GM21717 (cell line): ENCODE measurements at regions not wholly inside any gene's neighbourhood (a gene's known extent, or its start where the extent isn't known, plus 50 kb on each side); places are given as distances from the start of the nearest gene placed in this dataset.
"Not testable (repeated sequence)": the region's sequence is repeated elsewhere in the genome, so short reads cannot be mapped to it uniquely, and the experiment has no call there.

Experiments
- ATAC-seq: cut with Tn5 transposase; IDR thresholded peaks from one replicate; pipeline ENCODE4 v1.9.1; 2021; ENCODE audit warnings: mild to moderate bottlenecking, moderate library complexity; ENCODE audit not compliant: unreplicated experiment

DNA sequence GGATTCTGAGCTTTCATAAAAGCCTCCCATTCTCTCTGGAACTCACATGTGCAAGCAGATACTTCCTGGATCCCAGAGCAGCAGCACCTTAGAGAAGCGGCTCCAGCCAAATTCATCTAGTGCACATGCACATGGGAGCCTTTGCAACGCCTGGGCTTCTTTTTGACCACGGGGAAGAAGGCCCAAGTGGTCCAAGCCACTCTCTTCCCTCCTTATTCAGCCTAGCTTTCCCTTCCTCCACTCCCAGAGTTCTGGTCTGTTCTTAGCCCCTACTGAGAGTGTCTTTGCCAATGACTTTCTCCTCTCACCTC lies 118.7 kb downstream of the ZNF365 start:
- no peak for ATAC-seq

DNA sequence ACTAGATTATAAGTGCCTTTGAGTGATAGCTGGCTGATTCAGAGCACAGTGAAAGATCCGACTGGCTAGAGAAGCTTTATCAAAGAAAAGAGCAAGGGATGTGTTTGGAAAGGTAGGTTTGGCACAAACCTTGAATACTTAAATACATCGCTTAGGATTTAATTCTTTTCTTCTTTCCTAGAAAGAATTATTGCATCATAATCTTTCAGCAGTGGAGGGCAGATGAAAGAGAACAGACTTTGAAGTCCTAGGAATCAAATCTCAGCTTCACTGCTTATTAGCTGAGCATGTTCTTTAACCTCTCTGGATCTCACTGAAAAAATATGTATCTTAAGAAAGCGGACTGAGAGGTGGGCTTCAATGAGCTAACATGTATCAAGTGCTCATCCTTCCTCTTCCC lies 122.8 kb downstream of the ZNF365 start:
- ATAC-seq: no peak

- no peak for ATAC-seq
Measured at GRCh38 chr10:62498271-62498670, 124.1 kb downstream of the ZNF365 start.

GRCh38 chr10:62500116-62500515 lies 125.9 kb downstream of the ZNF365 start:
- not testable (repeated sequence) for ATAC-seq

GRCh38 chr10:62501547-62501946 lies 127.4 kb downstream of the ZNF365 start:
- ATAC-seq: no peak

DNA sequence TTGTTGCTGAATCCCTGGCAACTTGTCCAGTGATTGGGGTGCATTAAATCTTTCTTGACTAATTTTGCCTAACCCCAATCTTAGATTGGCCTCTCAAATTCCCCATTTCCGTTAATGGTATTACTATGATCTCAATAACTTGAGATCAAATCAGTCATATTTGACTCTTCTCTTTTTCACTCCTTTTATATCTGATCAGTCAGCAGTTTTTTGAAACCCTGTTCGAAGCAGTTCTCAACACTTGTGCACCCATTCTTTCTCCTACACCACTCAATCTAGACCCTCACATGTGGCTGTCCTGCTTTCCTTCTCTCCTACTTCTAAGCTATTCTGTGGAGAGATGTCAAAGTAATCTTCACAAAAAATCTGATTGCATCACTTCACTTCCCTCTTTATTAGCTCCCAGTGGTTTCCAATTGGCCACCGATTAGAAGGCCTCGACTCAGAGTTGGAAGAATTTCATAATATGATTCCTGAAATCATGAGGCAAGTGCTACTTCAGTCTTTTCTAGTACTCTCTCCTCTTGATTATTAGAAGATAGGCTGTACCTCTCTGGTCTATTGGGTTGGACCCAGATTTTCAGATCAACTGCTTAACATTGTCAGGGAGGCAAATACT lies 128.9 kb downstream of the ZNF365 start:
- ATAC-seq: no peak

DNA sequence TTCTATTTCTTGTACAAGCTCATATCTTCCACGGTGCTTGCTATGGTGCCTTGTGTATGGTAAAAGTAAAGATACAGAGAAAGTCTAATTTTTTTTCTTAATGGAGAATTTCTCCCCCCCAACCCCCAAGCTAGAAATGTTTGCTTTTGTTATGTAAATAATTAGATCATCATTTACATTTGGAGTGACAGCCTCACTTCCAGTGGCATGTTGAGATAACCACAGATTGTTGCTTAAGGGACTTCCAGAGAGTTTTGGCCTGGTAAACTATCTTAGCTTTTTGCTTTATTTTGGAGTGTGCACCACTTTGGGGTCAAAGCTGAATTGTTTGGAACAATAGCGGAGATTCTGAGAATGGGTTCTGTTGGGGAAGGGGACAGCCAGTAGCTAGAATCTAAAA lies 129.7 kb downstream of the ZNF365 start:
- no peak for ATAC-seq

DNA sequence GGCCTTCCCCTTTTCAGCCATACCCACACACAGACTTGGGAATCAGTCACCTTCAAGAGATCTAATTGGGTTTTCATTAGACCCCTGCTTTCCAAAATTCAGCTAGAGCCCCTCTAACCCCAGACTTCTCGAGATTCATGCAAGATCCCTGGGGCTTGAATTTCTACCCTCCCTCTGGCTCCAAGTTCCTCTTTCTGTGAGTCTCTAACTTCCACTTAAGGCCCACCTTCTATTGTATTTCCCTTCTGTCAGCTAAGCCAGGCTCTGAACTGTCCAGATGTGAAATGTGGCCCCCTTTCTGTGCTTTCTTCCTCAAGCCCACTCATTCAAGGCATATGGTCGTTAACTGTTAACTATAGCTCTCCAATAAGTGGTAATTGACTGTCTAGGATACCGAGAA lies 132.2 kb downstream of the ZNF365 start:
- no peak for ATAC-seq

DNA sequence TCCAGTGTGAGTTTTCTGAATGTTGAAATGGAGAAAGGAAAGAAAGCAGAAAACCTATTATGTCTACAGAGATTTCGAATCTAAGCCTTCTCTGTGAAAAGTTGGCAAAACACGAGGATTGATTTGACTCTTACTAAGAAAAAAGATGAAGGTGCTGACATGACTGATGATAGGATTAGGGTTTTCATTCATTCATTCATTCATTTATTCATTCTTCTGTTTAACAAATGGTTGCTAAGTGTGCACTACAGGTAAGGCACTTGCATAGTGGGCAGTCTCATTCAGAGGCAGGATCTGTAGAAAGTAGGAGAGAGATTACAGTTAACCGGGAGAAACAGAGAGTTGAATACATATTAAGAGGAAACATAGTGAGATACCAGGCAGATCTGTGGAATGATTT lies 137.1 kb downstream of the ZNF365 start:
- no peak for ATAC-seq

GRCh38 chr10:62511656-62512055 lies 137.5 kb downstream of the ZNF365 start:
- ATAC-seq: peak; percentile 85

DNA sequence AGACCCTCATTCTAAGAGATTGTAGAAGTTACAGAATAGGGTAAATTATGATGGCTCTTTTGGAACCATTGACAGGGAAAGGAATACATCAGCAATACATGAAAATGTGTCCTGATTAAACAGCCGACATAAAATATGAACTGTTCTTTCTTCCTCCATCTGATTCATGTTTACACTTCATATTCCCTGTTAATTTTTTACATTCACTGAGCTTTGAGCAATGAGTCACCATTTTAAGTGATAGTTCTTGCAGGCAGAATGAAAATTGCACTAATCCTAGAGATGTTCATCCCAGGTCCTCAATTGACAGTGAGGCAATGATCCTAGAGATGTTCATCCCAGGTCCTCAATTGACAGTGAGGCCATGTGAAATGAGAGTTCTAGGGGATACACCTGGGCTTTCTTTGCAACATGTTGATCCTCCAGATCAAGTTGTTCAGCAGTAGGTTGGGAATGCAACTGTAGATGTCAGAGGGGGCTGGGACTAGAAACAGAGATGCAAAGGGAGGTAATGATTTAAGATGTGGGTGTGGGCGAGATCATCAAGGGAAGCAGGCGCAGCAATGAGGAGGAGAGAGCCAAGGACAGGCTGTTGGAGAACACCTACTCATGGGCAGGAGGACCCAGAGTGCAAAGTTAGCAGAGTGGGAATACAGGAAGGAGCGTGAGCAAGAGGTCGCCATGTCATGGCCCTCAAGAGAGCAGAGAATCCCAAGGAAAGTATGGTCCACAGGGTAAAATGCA lies 138.7 kb downstream of the ZNF365 start:
- no peak for ATAC-seq

DNA sequence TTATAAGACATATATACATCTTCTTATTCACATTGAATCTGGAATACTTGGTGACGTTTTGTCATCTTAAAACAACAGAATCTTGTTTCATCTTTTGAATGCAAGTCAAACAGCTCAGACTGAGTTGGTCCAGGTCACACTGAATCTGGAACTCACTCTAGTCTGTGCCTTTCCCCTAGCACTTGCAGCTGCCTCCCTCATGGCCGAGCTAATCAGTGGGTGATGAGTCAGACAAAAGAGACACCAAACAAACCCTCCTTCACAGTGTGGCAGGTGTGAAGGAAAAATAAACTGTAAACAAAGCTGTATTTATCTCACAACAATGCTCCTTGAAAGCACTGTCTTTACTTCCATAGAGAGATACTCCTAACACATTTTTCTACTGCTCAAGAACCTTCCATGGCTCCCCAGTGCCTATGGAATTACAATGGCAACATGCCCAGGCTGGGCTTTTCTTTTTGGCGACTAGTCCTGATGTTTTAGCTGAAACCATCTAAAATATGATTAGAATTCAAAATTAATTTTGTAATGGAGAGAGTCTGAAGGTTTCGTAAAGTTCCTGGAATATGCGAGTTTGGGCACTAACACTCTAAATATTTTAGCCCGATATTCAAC lies 140.0 kb downstream of the ZNF365 start:
- ATAC-seq: no peak

- ATAC-seq: no peak
Measured at GRCh38 chr10:62517252-62517651, 143.1 kb downstream of the ZNF365 start.

DNA sequence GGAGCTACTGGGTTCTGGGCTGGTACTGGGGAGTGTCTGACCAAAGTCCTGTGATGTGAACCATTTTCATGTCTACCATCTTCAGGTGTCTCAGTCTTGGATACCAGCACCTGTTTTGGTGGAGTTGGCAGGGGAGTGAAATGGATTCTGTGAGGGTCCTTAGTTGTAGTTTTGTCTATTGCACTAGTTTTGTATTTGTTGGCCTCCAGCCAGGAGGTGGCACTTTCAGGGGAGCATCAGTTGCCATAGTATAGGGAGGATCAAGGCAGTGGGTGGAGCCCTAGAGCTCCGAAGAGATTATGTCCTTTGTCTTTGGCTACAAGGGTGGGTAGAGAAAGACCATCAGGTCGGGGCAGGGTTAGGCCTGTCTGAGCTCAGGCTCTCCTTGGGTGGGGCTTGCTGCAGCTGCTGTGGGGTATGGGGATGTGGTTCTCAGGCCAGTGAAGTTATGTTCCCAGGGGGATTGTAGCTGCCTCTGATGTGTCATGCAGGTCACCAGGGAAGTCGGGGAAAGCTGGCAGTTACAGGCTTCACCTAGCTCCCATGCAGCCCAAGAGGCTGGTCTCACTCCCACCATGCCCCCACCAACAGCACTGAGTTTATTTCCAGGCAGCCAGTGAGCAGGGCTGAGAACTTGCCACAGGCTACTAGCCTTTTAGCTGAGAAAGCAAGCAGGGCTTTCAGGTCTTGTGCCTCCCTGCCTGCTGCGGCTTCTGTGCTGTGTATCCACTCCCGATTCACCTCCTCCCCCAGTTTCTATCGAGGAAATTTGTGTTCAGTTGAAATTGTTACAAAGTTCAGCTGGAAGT lies 153.1 kb downstream of the ZNF365 start:
- ATAC-seq: peak; percentile 51

DNA sequence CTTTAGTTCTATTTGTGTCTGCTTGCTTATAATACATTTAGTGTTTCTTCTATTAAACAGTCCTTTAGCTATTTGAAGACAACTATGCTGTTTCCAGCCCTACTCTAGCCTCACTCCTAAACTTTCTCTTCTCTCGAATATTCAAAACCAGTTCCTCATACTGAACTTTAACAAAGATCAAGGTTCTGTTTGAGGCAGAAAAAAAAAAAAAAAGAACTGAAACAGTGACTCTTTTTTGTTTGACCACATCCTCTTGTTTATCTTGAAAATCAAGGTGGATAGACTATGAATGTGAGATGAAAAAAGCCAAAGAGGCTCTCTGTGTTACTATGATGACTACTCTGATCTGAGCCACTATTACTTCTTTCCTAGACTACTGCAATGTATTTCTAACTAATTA lies 154.3 kb downstream of the ZNF365 start:
- ATAC-seq: peak; percentile 98

DNA sequence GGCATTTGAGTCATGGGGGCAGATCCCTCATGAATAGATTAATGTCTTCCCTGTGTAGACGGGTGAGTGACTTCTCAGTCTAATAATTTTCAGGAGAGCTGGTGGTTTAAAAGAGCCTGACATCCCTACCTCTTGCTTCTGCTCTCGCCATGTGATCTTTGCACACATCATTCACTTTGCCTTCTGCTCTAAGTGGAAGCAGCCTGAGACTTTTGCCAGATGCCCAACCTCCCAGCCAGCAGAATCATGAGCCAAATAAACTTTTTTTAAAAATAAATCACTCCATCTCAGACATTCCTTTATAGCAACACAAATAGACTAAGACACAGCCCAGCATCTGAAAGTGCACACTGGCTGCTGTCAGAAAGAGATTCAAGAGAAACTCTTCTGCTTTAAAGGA lies 155.2 kb downstream of the ZNF365 start:
- ATAC-seq: no peak

DNA sequence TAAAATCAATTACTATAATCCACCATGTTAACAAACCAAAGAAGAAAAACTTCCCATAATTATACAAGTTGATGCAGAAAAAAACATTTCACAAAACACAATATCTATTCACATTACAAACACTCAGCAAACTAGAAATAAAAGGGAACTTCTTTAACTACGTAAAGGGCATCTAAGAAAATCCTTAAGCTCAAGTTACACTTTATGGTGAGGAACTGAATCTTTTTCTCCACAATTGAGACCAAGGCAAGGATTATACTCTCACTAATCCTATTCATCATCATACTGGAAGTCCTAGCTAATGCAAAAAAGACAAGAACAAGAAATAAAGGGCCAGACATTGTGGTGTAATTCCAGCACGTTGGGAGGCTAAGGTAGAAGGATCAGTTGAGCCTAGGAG lies 159.9 kb downstream of the ZNF365 start:
- ATAC-seq: no peak

GRCh38 chr10:62538606-62539005 lies 164.4 kb downstream of the ZNF365 start:
- no peak for ATAC-seq

DNA sequence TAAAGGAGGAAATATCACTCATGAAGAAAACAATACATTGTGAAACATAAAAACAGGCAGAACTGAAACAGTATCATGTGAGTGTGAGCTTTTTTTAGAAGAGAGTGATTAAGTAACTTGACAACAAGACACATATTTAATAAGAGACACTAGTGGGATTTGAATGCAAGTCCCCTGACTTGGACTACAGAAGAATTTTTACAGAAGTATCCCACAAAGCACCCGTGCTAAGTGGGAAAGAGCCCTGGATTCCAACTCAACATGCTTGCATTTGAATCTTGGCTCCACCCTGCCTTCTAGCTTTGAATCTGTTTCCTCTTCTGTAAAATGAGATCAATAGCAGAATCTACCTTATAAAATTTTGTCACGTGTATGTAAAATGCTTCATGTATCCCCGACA lies 166.2 kb downstream of the ZNF365 start:
- ATAC-seq: no peak

- ATAC-seq: no peak
Measured at GRCh38 chr10:62541811-62542210, 167.6 kb downstream of the ZNF365 start.

- no peak for ATAC-seq
Measured at GRCh38 chr10:62543571-62544355, 169.6 kb downstream of the ZNF365 start.
